H9 (cell line): ENCODE measurements at regions not wholly inside any gene's neighbourhood (a gene's known extent, or its start where the extent isn't known, plus 50 kb on each side); places are given as distances from the start of the nearest gene placed in this dataset.

Experiments
- DNase-seq: peaks from one replicate; pipeline ENCODE4 v3.0.0-alpha.2; 2017
- H2AFZ ChIP-seq: one replicate; pipeline ENCODE4 v1.6.1; 2013; ENCODE audit warnings: mild to moderate bottlenecking, low read length, control low read depth, moderate library complexity
- H2AK5ac ChIP-seq: 2 replicates; pipeline ENCODE4 v1.6.1; 2013; ENCODE audit warnings: low read length, control low read depth, mixed read lengths; ENCODE audit not compliant: insufficient read length
- H2BK120ac ChIP-seq: one replicate; pipeline ENCODE4 v1.6.1; 2013; ENCODE audit warnings: low read depth, mild to moderate bottlenecking, low read length, control low read depth, inconsistent platforms; ENCODE audit not compliant: poor library complexity, severe bottlenecking
- H2BK12ac ChIP-seq: 2 replicates; pipeline ENCODE4 v1.6.1; 2013; ENCODE audit warnings: low read length, control low read depth, mixed read lengths, low read depth; ENCODE audit not compliant: insufficient read length
- H2BK15ac ChIP-seq: 2 replicates; pipeline ENCODE4 v1.6.1; 2013; ENCODE audit warnings: low read depth, low read length, control low read depth
- H2BK20ac ChIP-seq: one replicate; pipeline ENCODE4 v1.6.1; 2013; ENCODE audit warnings: low read depth, mild to moderate bottlenecking, low read length, control low read depth, inconsistent platforms; ENCODE audit not compliant: poor library complexity, severe bottlenecking
- H2BK5ac ChIP-seq: 2 replicates; pipeline ENCODE4 v1.6.1; 2013; ENCODE audit warnings: low read length, control low read depth, mixed read lengths; ENCODE audit not compliant: insufficient read length
- H3K14ac ChIP-seq: 2 replicates; pipeline ENCODE4 v1.6.1; 2013; ENCODE audit warnings: low read length, control low read depth; ENCODE audit not compliant: insufficient read depth
- H3K18ac ChIP-seq: 2 replicates; pipeline ENCODE4 v1.6.1; 2013; ENCODE audit warnings: low read depth, mild to moderate bottlenecking, mixed read lengths, low read length, control low read depth; ENCODE audit not compliant: insufficient read length
- H3K23ac ChIP-seq: 2 replicates; pipeline ENCODE4 v1.6.1; 2013; ENCODE audit warnings: low read length, control low read depth, mixed read lengths, low read depth; ENCODE audit not compliant: insufficient read length
- H3K23me2 ChIP-seq: 2 replicates; pipeline ENCODE4 v1.6.1; 2013; ENCODE audit warnings: low read depth, mild to moderate bottlenecking, mixed read lengths, low read length, control low read depth; ENCODE audit not compliant: insufficient read length, poor library complexity, severe bottlenecking
- H3K27ac ChIP-seq: 2 replicates; pipeline ENCODE4 v1.5.1; 2013; ENCODE audit warnings: low read length, control low read depth, mixed read lengths, low read depth; ENCODE audit not compliant: insufficient read length
- H3K27me3 ChIP-seq: 2 replicates; pipeline ENCODE4 v1.6.1; 2013; ENCODE audit warnings: low read length, control low read depth, inconsistent platforms; ENCODE audit not compliant: insufficient read depth
- H3K4ac ChIP-seq: 2 replicates; pipeline ENCODE4 v1.6.1; 2013; ENCODE audit warnings: low read depth, mild to moderate bottlenecking, control low read depth, inconsistent platforms, low read length, moderate library complexity
- H3K4me1 ChIP-seq: 2 replicates; pipeline ENCODE4 v1.6.1; 2013; ENCODE audit warnings: low read length, control low read depth, inconsistent platforms; ENCODE audit not compliant: insufficient read depth
- H3K4me2 ChIP-seq: 2 replicates; pipeline ENCODE4 v1.6.1; 2013; ENCODE audit warnings: low read length, control low read depth, mixed read lengths; ENCODE audit not compliant: insufficient read length, insufficient read depth
- H3K56ac ChIP-seq: 2 replicates; pipeline ENCODE4 v1.6.1; 2013; ENCODE audit warnings: low read depth, mild to moderate bottlenecking, mixed read lengths, low read length, control low read depth; ENCODE audit not compliant: insufficient read length
- H3K79me1 ChIP-seq: 2 replicates; pipeline ENCODE4 v1.6.1; 2013; ENCODE audit warnings: low read depth, mild to moderate bottlenecking, moderate library complexity, low read length, control low read depth, inconsistent platforms; ENCODE audit not compliant: insufficient read depth, poor library complexity, severe bottlenecking
- H3K79me2 ChIP-seq: 2 replicates; pipeline ENCODE4 v1.6.1; 2013; ENCODE audit warnings: low read length, control low read depth, inconsistent platforms; ENCODE audit not compliant: insufficient read depth
- H3K9ac ChIP-seq: 2 replicates; pipeline ENCODE4 v1.6.1; 2013; ENCODE audit warnings: low read length, control low read depth, mixed read lengths; ENCODE audit not compliant: insufficient read length; ENCODE audit errors: extremely low read depth
- H3K9me3 ChIP-seq: one replicate; pipeline ENCODE4 v1.6.1; 2013; ENCODE audit warnings: low read depth, low read length, inconsistent platforms; ENCODE audit not compliant: control insufficient read depth
- H3T11ph ChIP-seq: one replicate; pipeline ENCODE4 v1.6.1; 2013; ENCODE audit warnings: mild to moderate bottlenecking, low read length, control low read depth, inconsistent platforms
- H4K20me1 ChIP-seq: one replicate; pipeline ENCODE4 v1.6.1; 2013; ENCODE audit not compliant: control insufficient read depth, insufficient read length, insufficient read depth
- H4K5ac ChIP-seq: 2 replicates; pipeline ENCODE4 v1.6.1; 2013; ENCODE audit warnings: low read depth, mild to moderate bottlenecking, mixed read lengths, low read length, control low read depth; ENCODE audit not compliant: insufficient read length
- H4K8ac ChIP-seq: replicated peaks from 2 replicates; pipeline ENCODE4 v1.6.1; 2013; ENCODE audit warnings: low read length, control low read depth, mixed read lengths, low read depth; ENCODE audit not compliant: insufficient read length
- H4K91ac ChIP-seq: 2 replicates; pipeline ENCODE4 v1.6.1; 2013; ENCODE audit warnings: low read depth, mild to moderate bottlenecking, moderate library complexity, mixed read lengths, low read length, control low read depth; ENCODE audit not compliant: insufficient read length
- H3K27ac Mint-ChIP-seq, 3 experiments: 2 replicates in 2 of 3; 3 replicates in 1 of 3; pipeline ENCODE4 v1.8.0; 2020 to 2021; ENCODE audit warnings: mixed read lengths in 3 of 3, mild to moderate bottlenecking in 1 of 3, moderate library complexity in 1 of 3
- H3K27me3 Mint-ChIP-seq: 2 replicates; pipeline ENCODE4 v1.8.0; 2021; ENCODE audit warnings: low read depth, mild to moderate bottlenecking, moderate library complexity, mixed read lengths
- H3K36me3 Mint-ChIP-seq, 3 experiments: 2 replicates in 2 of 3; 3 replicates in 1 of 3; pipeline ENCODE4 v1.8.0; 2020 to 2021; ENCODE audit warnings: low read depth in 3 of 3, mixed read lengths in 3 of 3; ENCODE audit not compliant: insufficient read depth in 1 of 3
- H3K4me1 Mint-ChIP-seq, 2 experiments: 2 replicates each; pipeline ENCODE4 v1.8.0; 2020; ENCODE audit warnings: mixed read lengths in 2 of 2
- H3K4me3 Mint-ChIP-seq, 2 experiments: 2 replicates in 1 of 2; 3 replicates in 1 of 2; pipeline ENCODE4 v1.8.0; 2020 to 2021; ENCODE audit warnings: mild to moderate bottlenecking in 2 of 2, mixed read lengths in 2 of 2, moderate library complexity in 1 of 2
- H3K9me3 Mint-ChIP-seq, 2 experiments: 2 replicates in 1 of 2; 3 replicates in 1 of 2; pipeline ENCODE4 v1.8.0; 2020; ENCODE audit warnings: mild to moderate bottlenecking in 2 of 2, mixed read lengths in 2 of 2, moderate library complexity in 1 of 2
- CTCF ChIP-seq: fragments of 200-600 bp; sonication (generic); conservative IDR thresholded peaks from 3 replicates; pipeline ENCODE4 v1.8.0; 2021; ENCODE audit warnings: antibody characterized with exemption, mild to moderate bottlenecking
- WGBS: extraction: QIAGEN DNeasy Blood & Tissue Kit; methylation state at CpG from one replicate; pipeline ENCODE4 v1.1.7; 2013; ENCODE audit warnings: missing lambda C conversion rate, low lambda C conversion rate, mixed read lengths; ENCODE audit not compliant: insufficient read length; ENCODE audit errors: extremely low coverage; 5-methylcytosine and 5-hydroxymethylcytosine counted together

DNA sequence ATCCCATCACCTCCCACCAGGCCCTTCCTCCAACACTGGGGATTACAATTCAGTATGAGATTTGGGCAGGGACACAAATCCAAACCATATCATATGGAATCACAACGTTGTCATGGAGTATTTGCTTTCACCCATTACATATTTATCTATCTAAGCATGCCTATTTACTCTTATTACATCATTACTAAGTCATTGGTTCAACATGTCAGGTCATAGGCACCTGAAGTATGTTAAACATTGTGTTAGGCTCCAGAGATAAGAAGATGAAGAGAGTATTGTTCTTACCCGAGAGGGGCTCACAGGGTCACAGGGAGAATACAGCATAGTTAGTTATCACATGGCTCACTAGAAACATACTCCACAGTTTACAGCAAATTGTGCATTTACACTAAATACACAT is 150.5 kb downstream of the TMEM161B start:
- Histone ChIP-seq H3K23me2 (no peaks in the 10 kb centered on the region), H3K79me2 (no peaks in the 10 kb centered on the region), H3K4me1 (no peaks in the 10 kb centered on the region), H2BK12ac (no peak overlapping the region), H4K5ac (no peak overlapping the region), H3K56ac (no peak overlapping the region), H3K79me1 (no peaks in the 10 kb centered on the region), H2BK120ac (no peak overlapping the region), H3K18ac (no peak overlapping the region), H2BK15ac (no peak overlapping the region), H3T11ph (no peak overlapping the region), H3K9ac (no peak overlapping the region), H3K4ac (no peak overlapping the region), H2AFZ (no peak overlapping the region), H4K20me1 (no peaks in the 10 kb centered on the region), H3K23ac (no peak overlapping the region), H2AK5ac (no peak overlapping the region), H3K14ac (no peak overlapping the region), H4K91ac (no peak overlapping the region), H3K27ac (no peak overlapping the region), H2BK5ac (no peak overlapping the region), H2BK20ac (no peak overlapping the region), H3K4me2 (no peak overlapping the region), H3K9me3 (no peaks in the 10 kb centered on the region), H3K27me3 (no peaks in the 10 kb centered on the region), H4K8ac (no peak overlapping the region)
- peak overlapping the region in 1 of 3 experiments; percentile 20; a peak in 1 of 7 replicates for H3K27ac Mint-ChIP-seq
- DNase-seq: no peak
- no peaks in the 10 kb centered on the region; a peak in 1 of 7 replicates for H3K36me3 Mint-ChIP-seq
- H3K9me3 Mint-ChIP-seq: peaks cover 2 to 4% of the 10 kb centered on the region in 2 experiments; a peak in 3 of 5 replicates
- no peak for TF ChIP-seq CTCF
- no peak overlapping the region for H3K4me3 Mint-ChIP-seq
- no peaks in the 10 kb centered on the region for H3K4me1 Mint-ChIP-seq
- no CpG with 5 or more reads among the region's 2 CpGs for WGBS
- no peaks in the 10 kb centered on the region; the same call in none of the 2 replicates for H3K27me3 Mint-ChIP-seq
